ENCODE measurements at regions not wholly inside any gene's neighbourhood (a gene's known extent, or its start where the extent isn't known, plus 50 kb on each side); places are given as distances from the start of the nearest gene placed in this dataset.

GRCh38 chr14:62322216-62322615, 560.0 kb downstream of the SNAPC1 start:
- H3K27ac Mint-ChIP-seq, result no peak overlapping the region
- H3K27me3 Mint-ChIP-seq, result no peaks in the 10 kb centered on the region
- H3K79me2 ChIP-seq (ENCODE audit: control insufficient read depth, insufficient read depth, low read length), result no peaks in the 10 kb centered on the region
- H3K27me3 ChIP-seq (replicated peaks in 1 of 4; ENCODE audit: control extremely low read depth in 1 of 4, control insufficient read depth in 3 of 4, insufficient read depth in 4 of 4, low read length in 3 of 4), result no peaks in the 10 kb centered on the region
- no peak overlapping the region for H2AFZ ChIP-seq (ENCODE audit: insufficient read depth, low read depth, low read length, poor library complexity, severe bottlenecking)
- H4K20me1 ChIP-seq (ENCODE audit: control insufficient read depth, insufficient read depth, low read length, poor library complexity, severe bottlenecking), result no peaks in the 10 kb centered on the region
- no peaks in the 10 kb centered on the region for H3K4me1 Mint-ChIP-seq
- no peak overlapping the region for H3K4me3 ChIP-seq (ENCODE audit: control extremely low read depth in 1 of 5, extremely low read depth in 1 of 5, insufficient read depth in 1 of 5, low read depth in 2 of 5, low read length in 4 of 5)
- H3K9me3 Mint-ChIP-seq (ENCODE audit: insufficient read depth), result no peaks in the 10 kb centered on the region
- DNase-seq, result no peak
- H3K36me3 ChIP-seq (replicated peaks in 1 of 2; ENCODE audit: control extremely low read depth in 1 of 2, control insufficient read depth in 1 of 2, extremely low read depth in 1 of 2, insufficient read depth in 2 of 2, low read length in 1 of 2), result no peaks in the 10 kb centered on the region
- 100% methylated on average over 1 of the region's 6 CpGs for WGBS (ENCODE audit: insufficient coverage)
- CTCF ChIA-PET, result no interaction called here
- H3K27ac ChIP-seq (ENCODE audit: low read length in 2 of 2), result no peak overlapping the region
- H3K4me3 Mint-ChIP-seq, result no peak overlapping the region
- POLR2A ChIA-PET, result no interaction called here
- ATAC-seq (ENCODE audit: low read depth), result no peak
- H3K9me3 ChIP-seq (ENCODE audit: control extremely low read depth in 1 of 3, control insufficient read depth in 2 of 3, insufficient read depth in 1 of 3, low read length in 2 of 3), result no peaks in the 10 kb centered on the region
- no peak overlapping the region for H3K9ac ChIP-seq (ENCODE audit: low read length)
- no peak overlapping the region for H3K4me2 ChIP-seq (replicated peaks; ENCODE audit: low read depth, low read length, poor library complexity, severe bottlenecking)
- intact Hi-C loops (cut with micrococcal nuclease), result no loop called here
- TF ChIP-seq CTCF (IDR thresholded peaks at IDR 0.05) (no peak), EZH2 (IDR thresholded peaks at IDR 0.05; ENCODE audit: borderline replicate concordance, insufficient read depth, low read depth, low read length, poor library complexity, severe bottlenecking) (no peak)
- no peaks in the 10 kb centered on the region for H3K4me1 ChIP-seq (ENCODE audit: control insufficient read depth in 2 of 2, insufficient read depth in 2 of 2, low read length in 2 of 2)

- Histone ChIP-seq H3K27me3 (replicated peaks in 1 of 4; ENCODE audit: control extremely low read depth in 1 of 4, control insufficient read depth in 3 of 4, insufficient read depth in 4 of 4, low read length in 3 of 4) (no peaks in the 10 kb centered on the region), H3K9me3 (ENCODE audit: control extremely low read depth in 1 of 3, control insufficient read depth in 2 of 3, insufficient read depth in 1 of 3, low read length in 2 of 3) (peaks cover 0 to 3% (median 2%) of the 10 kb centered on the region in 3 donors), H4K20me1 (ENCODE audit: control insufficient read depth, insufficient read depth, low read length, poor library complexity, severe bottlenecking) (no peaks in the 10 kb centered on the region), H3K79me2 (ENCODE audit: control insufficient read depth, insufficient read depth, low read length) (no peaks in the 10 kb centered on the region), H3K27ac (ENCODE audit: low read length in 2 of 2) (no peak overlapping the region), H3K9ac (ENCODE audit: low read length) (no peak overlapping the region), H3K36me3 (replicated peaks in 1 of 2; ENCODE audit: control extremely low read depth in 1 of 2, control insufficient read depth in 1 of 2, extremely low read depth in 1 of 2, insufficient read depth in 2 of 2, low read length in 1 of 2) (no peaks in the 10 kb centered on the region), H3K4me2 (replicated peaks; ENCODE audit: low read depth, low read length, poor library complexity, severe bottlenecking) (no peak overlapping the region), H3K4me3 (ENCODE audit: control extremely low read depth in 1 of 5, extremely low read depth in 1 of 5, insufficient read depth in 1 of 5, low read depth in 2 of 5, low read length in 4 of 5) (no peak overlapping the region), H2AFZ (ENCODE audit: insufficient read depth, low read depth, low read length, poor library complexity, severe bottlenecking) (no peak overlapping the region), H3K4me1 (ENCODE audit: control insufficient read depth in 2 of 2, insufficient read depth in 2 of 2, low read length in 2 of 2) (no peaks in the 10 kb centered on the region)
- H3K27ac Mint-ChIP-seq, result no peak overlapping the region
- TF ChIP-seq CTCF (IDR thresholded peaks at IDR 0.05), result no peak
- TF ChIP-seq EZH2 (IDR thresholded peaks at IDR 0.05; ENCODE audit: borderline replicate concordance, insufficient read depth, low read depth, low read length, poor library complexity, severe bottlenecking), result no peak
- H3K4me1 Mint-ChIP-seq, result no peaks in the 10 kb centered on the region
- DNase-seq, result no peak
- 80% methylated on average over 1 of the region's 2 CpGs for WGBS (ENCODE audit: insufficient coverage)
- intact Hi-C loops (cut with micrococcal nuclease), result no loop called here
- ChIA-PET POLR2A (no interaction called here), CTCF (no interaction called here)
- ATAC-seq (ENCODE audit: low read depth), result no peak
- no peaks in the 10 kb centered on the region for H3K27me3 Mint-ChIP-seq
- H3K4me3 Mint-ChIP-seq, result no peak overlapping the region
- peaks cover 5% of the 10 kb centered on the region for H3K9me3 Mint-ChIP-seq (ENCODE audit: insufficient read depth)
Measured at GRCh38 chr14:62329427-62329826, 567.2 kb downstream of the SNAPC1 start.
